ENCODE measurements at regions not wholly inside any gene's neighbourhood (a gene's known extent, or its start where the extent isn't known, plus 50 kb on each side); places are given as distances from the start of the nearest gene placed in this dataset.

DNA sequence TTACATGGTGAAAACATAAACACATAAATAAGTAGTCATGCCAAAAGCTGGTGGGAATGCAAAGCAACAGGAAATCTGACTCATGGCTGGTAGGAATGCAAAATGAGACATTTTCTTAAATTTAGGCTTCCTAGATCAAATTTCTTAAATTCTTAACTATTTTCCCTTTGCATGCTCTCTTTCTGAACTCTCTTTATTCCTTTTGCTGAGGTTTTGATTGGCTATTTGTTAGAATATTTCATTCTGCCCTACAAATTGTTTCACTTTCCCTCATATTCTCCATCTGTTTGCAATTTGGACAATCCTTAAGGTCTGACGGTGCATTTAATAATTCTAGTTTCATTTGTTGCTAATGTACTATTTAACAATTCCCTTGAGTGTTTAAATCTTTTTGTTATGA is 437.5 kb upstream of the RGS17 start:
- Histone ChIP-seq H3K79me2 (ENCODE audit: control insufficient read depth, insufficient read depth, low read length) (no peaks in the 10 kb centered on the region), H3K4me2 (ENCODE audit: control insufficient read depth, extremely low read depth, insufficient read depth, low read depth, low read length) (no peak overlapping the region), H3K36me3 (ENCODE audit: control insufficient read depth in 2 of 2, extremely low read depth in 1 of 2, insufficient read depth in 2 of 2, low read length in 2 of 2) (no peaks in the 10 kb centered on the region), H4K20me1 (ENCODE audit: control insufficient read depth, extremely low read depth, insufficient read depth, low read length) (no peaks in the 10 kb centered on the region), H3K4me1 (ENCODE audit: control insufficient read depth, extremely low read depth, insufficient read depth, low read length) (no peaks in the 10 kb centered on the region), H3K4me3 (ENCODE audit: control insufficient read depth in 2 of 3, extremely low read depth in 1 of 3, insufficient read depth in 2 of 3, low read depth in 1 of 3, low read length in 3 of 3) (no peak overlapping the region), H3K9me1 (ENCODE audit: control insufficient read depth, extremely low read depth, insufficient read depth, low read length) (no peaks in the 10 kb centered on the region), H3K9ac (ENCODE audit: control insufficient read depth, extremely low read depth, insufficient read depth, low read length) (no peak overlapping the region), H3K27ac (ENCODE audit: control insufficient read depth, insufficient read depth, low read length) (no peak overlapping the region), H2AFZ (ENCODE audit: control insufficient read depth, low read length) (no peak overlapping the region), H3K9me3 (ENCODE audit: control insufficient read depth, low read depth, low read length) (no peaks in the 10 kb centered on the region), H3K27me3 (ENCODE audit: control insufficient read depth, extremely low read depth, insufficient read depth, low read length) (no peaks in the 10 kb centered on the region)
- dilution Hi-C loops (cut with MboI; ENCODE audit: extremely low pct_ligation_motif_present, low sequenced_read_pairs) = no loop called here
- FAIRE-seq (no peak), DNase-seq (ENCODE audit: low read depth, low spot score) (no peak)
- TF ChIP-seq, protein P1, sequence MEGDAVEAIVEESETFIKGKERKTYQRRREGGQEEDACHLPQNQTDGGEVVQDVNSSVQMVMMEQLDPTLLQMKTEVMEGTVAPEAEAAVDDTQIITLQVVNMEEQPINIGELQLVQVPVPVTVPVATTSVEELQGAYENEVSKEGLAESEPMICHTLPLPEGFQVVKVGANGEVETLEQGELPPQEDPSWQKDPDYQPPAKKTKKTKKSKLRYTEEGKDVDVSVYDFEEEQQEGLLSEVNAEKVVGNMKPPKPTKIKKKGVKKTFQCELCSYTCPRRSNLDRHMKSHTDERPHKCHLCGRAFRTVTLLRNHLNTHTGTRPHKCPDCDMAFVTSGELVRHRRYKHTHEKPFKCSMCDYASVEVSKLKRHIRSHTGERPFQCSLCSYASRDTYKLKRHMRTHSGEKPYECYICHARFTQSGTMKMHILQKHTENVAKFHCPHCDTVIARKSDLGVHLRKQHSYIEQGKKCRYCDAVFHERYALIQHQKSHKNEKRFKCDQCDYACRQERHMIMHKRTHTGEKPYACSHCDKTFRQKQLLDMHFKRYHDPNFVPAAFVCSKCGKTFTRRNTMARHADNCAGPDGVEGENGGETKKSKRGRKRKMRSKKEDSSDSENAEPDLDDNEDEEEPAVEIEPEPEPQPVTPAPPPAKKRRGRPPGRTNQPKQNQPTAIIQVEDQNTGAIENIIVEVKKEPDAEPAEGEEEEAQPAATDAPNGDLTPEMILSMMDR (optimal IDR thresholded peaks at IDR 0.05 in 1 of 3, IDR thresholded peaks at IDR 0.05 in 1 of 3, conservative IDR thresholded peaks at IDR 0.05 in 1 of 3; ENCODE audit: extremely low read depth in 1 of 3, insufficient read depth in 2 of 3, low read length in 3 of 3) = no peak
- no peak for TF ChIP-seq EZH2 (IDR thresholded peaks at IDR 0.05; ENCODE audit: low read length)

DNA sequence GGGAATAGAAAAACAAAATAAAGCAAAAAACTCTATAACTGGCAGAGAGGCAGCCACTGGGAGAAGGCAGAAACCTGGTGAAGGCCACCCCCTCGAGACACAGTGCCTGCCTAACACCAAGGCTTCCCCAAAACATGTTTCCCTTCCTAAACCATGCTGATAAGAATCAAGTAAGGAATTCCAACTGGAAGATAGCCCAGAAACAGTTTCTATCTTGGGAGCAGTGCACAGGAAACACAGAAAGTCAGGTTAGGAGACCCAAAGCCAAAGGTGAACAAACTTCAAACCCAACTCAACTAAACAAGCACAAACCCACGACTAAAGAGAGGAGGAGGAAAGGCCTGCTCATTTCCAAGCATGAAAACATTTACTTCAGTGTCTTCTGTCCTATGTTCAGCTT is 433.7 kb upstream of the RGS17 start:
- FAIRE-seq (no peak), DNase-seq (ENCODE audit: low read depth, low spot score) (no peak)
- no peak overlapping the region for H3K27ac ChIP-seq (ENCODE audit: control insufficient read depth, insufficient read depth, low read length)
- dilution Hi-C loops (cut with MboI; ENCODE audit: extremely low pct_ligation_motif_present, low sequenced_read_pairs) = no loop called here
- no peaks in the 10 kb centered on the region for H3K27me3 ChIP-seq (ENCODE audit: control insufficient read depth, extremely low read depth, insufficient read depth, low read length)
- no peak overlapping the region for H3K4me2 ChIP-seq (ENCODE audit: control insufficient read depth, extremely low read depth, insufficient read depth, low read depth, low read length)
- no peaks in the 10 kb centered on the region for H3K79me2 ChIP-seq (ENCODE audit: control insufficient read depth, insufficient read depth, low read length)
- H3K9ac ChIP-seq (ENCODE audit: control insufficient read depth, extremely low read depth, insufficient read depth, low read length) = no peak overlapping the region
- H2AFZ ChIP-seq (ENCODE audit: control insufficient read depth, low read length) = no peak overlapping the region
- no peaks in the 10 kb centered on the region for H4K20me1 ChIP-seq (ENCODE audit: control insufficient read depth, extremely low read depth, insufficient read depth, low read length)
- H3K4me1 ChIP-seq (ENCODE audit: control insufficient read depth, extremely low read depth, insufficient read depth, low read length) = no peaks in the 10 kb centered on the region
- H3K4me3 ChIP-seq (ENCODE audit: control insufficient read depth in 2 of 3, extremely low read depth in 1 of 3, insufficient read depth in 2 of 3, low read depth in 1 of 3, low read length in 3 of 3) = no peak overlapping the region
- no peaks in the 10 kb centered on the region for H3K9me1 ChIP-seq (ENCODE audit: control insufficient read depth, extremely low read depth, insufficient read depth, low read length)
- H3K36me3 ChIP-seq (ENCODE audit: control insufficient read depth in 2 of 2, extremely low read depth in 1 of 2, insufficient read depth in 2 of 2, low read length in 2 of 2) = no peaks in the 10 kb centered on the region
- no peak for TF ChIP-seq EZH2 (IDR thresholded peaks at IDR 0.05; ENCODE audit: low read length)
- TF ChIP-seq, protein P1 (optimal IDR thresholded peaks at IDR 0.05 in 1 of 3, IDR thresholded peaks at IDR 0.05 in 1 of 3, conservative IDR thresholded peaks at IDR 0.05 in 1 of 3; ENCODE audit: extremely low read depth in 1 of 3, insufficient read depth in 2 of 3, low read length in 3 of 3) = no peak
- no peaks in the 10 kb centered on the region for H3K9me3 ChIP-seq (ENCODE audit: control insufficient read depth, low read depth, low read length)

Measured in keratinocyte (primary cell).